SKM-1 (cell line): ENCODE measurements at regions not wholly inside any gene's neighbourhood (a gene's known extent, or its start where the extent isn't known, plus 50 kb on each side); places are given as distances from the start of the nearest gene placed in this dataset.

Experiments used
- DNase-seq: peaks from one replicate; lab custom pipeline; 2025; ENCODE audit not compliant: unreplicated experiment; lab: John Stamatoyannopoulos, UW

DNA sequence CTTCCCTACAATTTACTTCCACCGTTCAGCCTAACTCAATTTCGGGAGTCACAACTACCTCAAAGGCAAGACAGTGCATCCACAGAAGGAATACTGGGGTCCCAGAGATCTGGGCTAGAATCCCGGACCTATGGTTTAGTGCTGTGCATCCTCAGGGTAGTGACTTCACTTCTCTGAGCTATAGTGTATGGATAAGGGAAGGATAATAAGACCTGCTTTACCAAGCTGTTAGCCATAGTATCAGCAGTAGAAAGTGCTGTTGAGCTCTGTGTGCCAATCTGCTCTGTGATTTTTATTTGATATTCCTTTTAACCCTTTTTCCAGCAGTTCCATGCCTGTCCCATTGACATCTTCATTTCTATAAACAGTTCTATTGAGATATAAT, 1044.3 kb downstream of the BCL11B start:
- DNase-seq: no peak

DNA sequence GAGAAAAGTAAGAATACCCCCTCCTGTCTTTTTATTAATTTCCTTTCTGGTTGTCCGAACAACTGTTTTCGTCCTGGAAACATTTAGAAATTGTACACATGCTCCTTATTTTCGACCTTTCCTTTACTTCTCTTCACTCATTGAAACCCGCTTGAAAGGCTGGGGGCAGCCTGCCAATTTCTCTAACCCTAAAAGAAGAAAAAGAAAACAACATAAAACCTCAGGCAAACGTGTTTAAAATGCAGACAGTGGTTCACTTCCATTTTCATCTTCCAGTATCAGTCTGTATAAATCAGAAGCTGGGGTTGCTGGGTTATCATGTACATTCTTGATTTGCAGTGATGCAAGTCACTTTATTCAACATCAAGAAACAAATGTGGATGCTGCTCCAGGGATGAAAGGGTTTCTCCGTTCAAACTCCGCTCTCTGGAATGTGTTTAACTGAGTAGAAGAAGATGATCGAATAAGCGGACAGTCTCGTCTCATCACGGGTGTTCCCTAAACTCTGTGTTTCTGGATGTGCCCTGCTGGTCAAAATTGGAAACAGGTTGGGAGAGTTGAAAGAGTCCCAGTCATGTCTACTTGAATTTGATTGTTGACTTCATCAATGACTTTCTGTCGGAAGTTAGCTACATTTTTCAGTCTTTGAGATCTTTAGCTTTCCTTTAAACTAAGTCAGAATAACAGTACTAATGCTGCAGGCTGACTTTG, 1042.2 kb downstream of the BCL11B start:
- DNase-seq: no peak

DNA sequence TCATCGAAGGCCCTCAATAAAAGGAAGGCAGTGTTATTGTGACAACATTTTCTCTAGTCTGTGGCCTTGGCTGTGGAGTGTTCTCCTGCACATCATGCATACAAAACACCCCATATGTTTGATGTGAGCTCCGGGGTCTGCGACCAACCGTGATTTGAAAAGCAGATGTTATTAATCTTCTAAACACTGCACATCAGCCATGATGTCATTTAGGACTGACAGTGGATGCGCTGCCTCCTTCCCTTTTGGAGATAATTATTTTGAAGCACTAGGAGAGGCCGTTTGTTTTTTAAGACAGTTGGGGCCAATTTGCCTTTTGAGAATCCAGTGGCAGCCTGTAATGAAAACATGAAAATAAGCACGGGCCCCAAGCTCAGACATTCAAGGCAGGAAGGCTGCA, 1041.6 kb downstream of the BCL11B start:
- no peak for DNase-seq

DNA sequence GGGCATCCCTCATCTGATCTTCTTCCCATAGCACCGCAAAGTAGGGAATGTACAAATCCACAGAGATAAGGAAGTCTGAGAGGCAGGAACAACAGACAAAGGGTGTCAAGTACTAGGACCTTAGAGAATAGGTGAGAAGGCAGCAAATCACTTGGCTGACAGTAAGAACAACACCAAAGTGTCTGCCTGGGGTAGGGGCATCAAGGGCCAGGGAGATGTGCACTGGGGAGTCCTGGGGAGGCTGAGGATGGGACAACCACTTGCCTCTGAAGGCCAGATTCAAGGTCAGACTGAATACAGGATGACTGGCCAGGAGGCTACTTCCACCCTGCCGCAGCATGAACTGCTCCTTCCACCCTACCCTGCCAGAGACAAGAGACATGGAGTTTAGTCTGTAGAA, 1040.8 kb downstream of the BCL11B start:
- no peak for DNase-seq

DNA sequence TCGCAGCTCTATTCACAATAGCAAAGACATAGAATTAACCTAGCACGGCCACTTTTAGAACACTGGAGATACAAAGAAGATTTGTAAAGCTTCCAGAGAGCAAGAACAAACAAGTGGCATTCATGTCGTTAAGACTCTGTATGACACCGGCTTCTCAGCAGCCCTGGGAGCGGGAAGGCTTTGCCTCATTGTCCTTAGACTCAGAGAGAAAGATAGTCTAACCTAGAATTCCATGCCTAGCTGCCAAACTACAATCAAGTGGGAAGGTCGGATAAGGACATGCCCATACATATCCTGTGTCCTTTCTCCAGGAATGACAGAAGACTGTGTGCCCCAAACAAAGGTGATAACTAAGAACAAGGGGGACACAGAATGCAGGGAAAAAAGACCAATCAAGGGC, 1038.3 kb downstream of the BCL11B start:
- DNase-seq: no peak

DNA sequence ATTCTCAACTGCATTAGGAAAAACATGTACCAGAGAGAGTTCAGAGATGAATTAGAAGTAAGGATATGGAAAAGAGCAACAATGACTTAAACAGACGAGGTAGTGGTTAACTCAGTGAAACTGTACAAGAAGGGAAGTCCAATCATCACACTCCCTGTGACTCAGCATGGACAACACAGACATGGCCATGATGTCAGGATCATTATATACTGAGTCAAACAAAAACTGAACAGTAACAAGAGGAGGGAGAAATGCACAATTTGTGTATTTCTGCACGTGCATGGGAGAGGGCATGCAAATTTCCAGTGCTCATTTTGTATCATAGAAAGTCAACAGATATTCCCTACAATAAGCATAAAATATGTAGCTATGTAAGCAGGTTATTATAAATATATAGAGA, 1037.8 kb downstream of the BCL11B start:
- no peak for DNase-seq

DNA sequence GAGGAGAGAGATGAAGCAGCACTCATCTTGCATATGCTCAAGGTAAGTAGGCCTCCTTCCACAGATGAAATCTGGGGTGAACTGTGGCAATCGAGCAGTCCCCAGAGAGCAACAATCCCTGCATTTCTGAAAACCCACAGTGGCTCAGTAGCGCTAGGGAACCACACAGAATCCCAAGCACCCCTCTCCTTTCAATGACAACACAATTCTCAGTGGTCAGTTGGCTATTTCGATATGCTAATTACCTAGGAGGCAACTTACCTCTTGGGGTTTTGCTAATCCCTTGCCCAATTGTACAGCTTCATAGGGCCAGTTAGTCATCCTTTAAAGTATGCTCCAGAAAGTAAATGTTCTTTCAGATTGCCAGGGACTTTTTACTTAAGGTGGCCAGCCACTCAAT, 1035.7 kb downstream of the BCL11B start:
- no peak for DNase-seq

DNA sequence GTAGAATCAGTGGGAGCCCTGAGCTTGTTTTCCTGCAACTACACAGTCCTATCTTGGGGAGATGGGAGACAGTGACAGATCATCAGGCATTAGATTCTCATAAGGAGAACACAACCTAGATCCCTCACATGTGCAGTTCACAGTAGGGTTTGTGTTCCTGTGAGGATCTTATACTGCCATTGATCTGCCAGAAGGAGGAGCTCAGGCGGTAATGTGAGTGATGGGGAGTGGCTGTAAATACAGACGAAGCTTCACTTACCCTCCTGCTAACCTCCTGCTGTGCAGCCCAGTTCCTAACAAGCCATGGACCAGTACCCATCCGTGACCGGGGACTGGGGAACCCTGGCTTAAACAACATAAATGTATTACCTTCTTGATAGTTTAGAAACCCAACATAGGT, 1034.1 kb downstream of the BCL11B start:
- no peak for DNase-seq

DNA sequence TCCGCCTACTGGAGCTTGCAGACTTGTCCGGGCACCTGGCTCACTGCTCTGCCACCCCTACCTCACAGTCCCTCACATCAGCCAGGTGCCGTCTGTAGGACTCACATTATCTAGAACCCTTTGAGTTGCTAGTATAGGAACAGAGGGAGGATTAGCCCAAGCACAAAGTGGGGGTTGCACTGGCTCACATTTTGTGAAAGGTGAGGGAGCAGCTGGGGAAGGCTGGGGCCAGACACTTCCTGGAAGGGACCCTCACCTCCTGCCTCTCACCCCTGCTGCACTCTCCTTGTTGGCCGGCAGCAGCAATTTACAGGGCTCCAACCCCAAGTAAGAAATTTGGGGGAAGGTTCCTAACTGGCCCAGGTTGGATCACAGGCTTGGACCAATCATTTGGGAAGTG, 1031.6 kb downstream of the BCL11B start:
- DNase-seq: no peak

DNA sequence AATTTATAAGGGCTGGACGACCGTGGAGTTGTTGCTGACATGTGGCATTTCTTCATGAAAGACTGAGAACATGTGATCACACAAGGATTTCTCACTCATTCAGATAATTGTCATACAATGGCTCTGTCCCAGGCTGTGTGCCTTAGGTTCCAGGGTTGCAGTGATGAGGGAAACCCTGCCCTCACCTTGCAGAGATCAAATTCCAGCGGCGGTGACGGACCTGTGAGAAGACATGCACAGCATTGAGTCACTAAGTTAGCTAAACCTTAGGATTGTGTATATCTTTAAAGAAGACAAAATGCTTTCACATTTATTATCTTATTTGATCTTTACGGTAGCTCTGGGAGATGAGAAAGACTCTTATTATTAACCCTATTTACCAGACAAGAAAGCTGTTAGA, 1029.1 kb downstream of the BCL11B start:
- no peak for DNase-seq

DNA sequence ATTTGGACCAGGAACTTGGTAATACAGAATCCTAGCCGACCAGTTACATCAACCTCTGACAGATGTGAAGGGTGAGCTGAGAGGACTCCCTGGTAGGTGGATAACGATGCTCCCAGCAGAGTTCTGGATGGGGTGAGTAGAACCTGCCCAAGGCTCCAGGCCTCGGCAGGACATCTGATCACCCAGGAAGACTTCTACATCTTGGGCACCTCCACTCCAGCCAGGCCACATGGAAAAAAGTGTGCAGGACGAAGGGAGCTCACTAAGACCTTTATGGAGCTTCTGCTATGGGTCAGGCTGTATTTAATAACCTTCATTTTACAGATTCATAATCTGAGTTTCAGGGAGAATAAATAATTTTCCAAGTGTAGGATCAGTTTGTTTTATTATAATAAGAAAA, 1028.7 kb downstream of the BCL11B start:
- DNase-seq: no peak

DNA sequence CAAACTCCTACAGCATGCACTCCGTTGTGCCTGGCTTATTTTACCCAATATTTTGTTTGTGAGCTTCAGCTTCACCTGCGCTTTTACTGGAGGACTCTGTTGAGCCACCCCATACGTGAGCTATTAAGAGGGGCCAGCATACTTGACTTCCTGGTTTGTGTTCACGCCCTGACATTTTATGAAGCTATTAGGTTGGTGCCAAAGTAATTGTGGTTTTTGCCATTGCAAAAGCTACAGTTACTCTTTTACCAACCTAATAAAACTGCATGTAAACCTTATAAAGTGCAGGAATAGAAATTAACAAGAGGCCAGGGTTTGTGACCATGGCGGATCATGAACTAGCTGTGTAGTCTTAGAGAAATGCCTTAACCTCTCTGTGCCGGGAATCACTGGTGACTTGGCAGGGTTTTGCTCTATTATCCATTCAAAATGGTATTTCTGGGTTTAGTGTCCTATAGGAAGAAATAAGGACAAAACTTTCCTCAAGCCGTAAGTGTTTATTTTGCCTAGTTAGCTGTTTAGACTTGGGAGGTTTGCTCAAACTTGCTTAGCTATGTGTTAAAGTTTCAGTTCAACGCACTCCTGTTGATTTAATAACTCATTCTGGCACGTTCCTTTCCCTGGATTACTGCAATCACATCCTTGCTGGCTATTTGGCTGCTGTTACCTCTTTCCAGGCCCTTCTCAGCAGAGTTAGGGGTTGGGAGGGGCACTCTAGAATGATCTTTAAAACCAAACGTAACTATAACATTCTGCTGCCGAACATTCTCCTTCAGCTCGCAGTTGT, 1027.6 kb downstream of the BCL11B start:
- no peak for DNase-seq

DNA sequence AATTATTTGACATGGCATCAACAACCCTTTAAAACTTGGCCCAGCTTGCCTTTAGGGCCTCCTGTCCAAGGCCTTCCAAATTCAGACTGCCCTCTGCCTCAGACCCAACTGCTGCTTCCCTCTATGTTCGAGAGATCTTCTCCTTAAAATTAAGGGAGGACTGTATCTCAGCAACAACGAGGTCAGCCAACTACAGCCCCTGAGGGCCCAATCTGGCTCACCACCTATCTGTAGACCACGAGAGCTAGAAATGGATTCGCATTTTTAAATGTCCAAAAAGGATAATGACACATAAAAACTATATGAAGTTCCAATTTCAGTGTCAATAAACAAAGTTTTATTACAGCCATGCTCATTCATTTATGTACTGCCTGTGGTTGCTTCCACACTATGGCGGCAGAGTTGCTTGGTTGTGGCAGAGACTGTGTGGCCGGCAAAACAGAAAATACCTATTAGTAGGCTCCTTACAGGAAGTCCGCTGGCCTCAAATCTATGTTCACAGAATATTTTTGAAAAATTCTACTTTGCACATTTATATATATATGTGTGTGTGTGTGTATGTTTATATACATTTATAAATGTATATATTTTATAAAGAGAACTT, 1026.9 kb downstream of the BCL11B start:
- DNase-seq: no peak

DNA sequence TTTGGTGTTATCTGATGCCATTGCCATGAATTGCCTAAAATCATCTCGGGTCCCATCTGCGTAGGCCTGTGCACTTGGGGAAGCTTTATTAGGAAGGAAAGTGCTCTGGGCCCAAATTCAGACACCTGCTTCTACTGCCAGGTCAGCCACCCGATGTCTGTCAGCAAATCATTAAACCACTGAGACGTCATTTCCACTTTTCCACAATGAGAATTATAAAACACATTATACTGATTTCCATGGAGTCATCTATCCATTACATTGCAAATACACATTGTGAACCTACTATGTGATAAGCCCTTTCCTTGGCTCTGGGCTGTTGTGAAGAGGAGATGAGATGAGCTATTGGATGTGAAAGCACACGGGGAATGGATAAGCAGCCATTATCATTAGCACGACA, 1022.9 kb downstream of the BCL11B start:
- no peak for DNase-seq

DNA sequence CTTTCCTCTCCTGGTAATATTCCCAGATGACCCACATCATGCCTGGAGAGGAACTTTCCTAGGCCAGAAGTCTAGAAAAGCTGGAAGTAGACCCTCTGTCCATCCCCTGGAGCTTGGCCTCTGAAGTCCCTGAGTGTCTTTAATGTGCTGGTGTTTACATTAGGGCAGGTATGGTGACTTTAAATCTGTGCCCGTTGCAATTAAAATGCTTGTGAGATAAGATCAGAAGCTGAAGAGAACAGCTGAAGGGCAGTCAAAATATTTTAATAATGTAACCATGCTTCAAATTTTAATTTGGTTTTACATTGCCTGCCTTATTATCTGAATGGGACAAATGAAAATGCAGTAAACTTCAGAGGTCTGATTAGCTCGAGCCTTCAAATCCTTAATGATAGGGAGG, 1022.5 kb downstream of the BCL11B start:
- DNase-seq: no peak

DNA sequence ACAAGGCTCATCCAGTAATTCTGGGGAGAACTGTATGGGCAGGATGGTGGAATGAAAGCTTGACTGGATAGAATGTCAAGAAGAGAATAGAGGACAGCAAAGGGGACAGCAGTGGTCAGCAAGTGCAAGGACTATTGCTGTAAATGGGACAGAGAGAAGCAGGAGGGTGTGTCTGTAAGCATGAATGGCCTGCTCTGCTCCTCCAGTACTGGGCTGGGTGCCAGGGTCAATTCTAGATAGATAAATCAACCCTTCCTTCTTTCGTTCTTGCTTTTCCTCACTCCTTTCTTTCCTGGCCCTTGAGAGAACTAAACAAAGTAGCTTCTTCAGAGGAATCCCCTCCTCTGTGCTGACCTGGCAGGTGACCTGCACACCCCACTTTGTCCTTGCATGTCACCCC, 1019.2 kb downstream of the BCL11B start:
- DNase-seq: no peak

DNA sequence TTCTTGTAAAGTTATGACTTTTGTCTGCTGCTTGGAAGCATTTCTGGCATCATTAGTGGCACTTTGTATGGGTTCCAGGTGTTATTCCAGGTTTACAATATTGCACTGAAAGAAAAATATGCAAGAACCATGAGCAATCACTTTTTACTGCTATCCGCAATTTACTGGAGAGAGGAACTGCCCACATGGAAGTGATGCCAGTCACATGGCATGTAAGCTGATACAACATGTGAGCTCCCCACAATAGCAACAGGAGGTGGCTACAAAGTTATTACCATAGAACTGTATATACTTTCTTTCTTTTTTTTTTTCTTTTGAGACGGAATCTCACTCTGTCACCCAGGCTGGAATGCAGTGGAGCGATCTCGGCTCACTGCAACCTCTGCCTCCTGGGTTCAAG, 1012.1 kb downstream of the BCL11B start:
- no peak for DNase-seq

DNA sequence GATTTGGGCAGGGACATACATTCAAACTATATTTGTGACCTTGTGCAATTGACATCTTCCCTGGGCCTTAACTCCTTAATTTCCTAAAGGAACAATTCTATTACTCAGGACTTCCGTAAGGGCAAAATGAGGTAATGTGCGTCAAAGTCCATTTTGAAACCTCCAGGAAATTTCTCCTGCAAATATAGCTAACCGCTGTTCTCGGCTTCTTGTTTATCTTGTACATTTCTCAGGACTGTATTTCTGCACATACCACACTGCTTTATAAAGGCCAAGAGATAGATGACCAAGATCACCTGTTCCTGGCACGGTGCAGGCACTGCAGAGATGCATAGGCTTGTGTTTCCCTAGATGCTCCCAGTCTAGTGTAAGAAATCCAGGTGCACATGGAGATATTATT, 1009.4 kb downstream of the BCL11B start:
- no peak for DNase-seq

DNA sequence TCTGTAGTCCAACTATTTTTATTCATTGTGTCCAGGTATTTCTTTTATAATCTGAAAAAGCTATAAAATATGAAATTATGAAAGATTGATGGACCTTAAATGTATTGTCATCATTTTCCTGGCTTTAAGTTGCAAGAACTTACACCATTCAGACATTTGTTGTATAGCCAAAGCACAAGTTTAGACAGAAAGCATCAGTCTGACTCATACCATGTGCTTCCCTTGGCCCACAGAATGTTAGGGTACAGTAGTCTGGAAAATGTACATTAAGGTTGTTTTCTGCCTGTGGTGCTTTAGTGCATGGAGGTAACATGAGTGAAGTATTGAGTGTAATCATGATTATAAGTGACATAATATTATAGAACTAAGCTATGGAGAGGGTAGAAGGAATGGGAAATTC, 1002.5 kb downstream of the BCL11B start:
- DNase-seq: no peak

DNA sequence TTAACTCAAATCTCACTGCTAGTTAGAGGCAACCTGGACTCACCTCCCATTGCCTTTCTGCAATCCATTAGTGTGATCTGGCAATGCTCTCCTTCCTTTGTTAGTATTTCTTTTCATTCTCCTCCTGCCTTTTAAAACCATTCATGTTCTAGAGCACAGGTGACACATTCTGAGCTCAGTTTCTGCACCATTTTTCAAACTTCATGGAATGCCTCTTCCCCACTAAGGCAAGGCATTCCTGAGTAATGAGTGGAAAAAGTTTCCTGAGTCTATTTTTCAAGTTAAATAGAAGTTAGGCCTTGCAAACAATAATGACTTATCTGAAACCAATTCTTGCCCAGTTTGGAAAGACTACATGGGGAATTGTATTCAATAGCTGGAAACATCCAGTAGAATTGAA, 1001.8 kb downstream of the BCL11B start:
- DNase-seq: no peak

DNA sequence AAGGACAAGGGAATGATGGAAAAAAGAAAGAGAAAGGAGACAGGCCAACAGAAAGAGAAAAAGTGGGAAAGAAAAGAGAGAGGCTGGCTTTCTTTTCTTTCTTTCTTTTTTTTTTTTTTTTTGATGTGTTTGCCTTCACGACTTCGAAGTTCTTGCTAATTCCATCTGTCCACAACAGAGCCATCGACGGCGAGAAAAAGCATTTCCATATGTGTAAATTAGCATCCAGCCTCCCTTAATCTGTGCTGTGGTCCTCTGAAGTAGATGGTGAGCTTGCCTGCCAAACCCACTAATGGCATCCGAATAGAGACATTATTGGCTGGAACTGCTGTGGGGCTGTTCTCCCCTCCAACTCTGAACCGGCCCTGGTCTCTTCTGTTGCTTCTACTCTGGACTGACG, 997.4 kb downstream of the BCL11B start:
- DNase-seq: no peak

DNA sequence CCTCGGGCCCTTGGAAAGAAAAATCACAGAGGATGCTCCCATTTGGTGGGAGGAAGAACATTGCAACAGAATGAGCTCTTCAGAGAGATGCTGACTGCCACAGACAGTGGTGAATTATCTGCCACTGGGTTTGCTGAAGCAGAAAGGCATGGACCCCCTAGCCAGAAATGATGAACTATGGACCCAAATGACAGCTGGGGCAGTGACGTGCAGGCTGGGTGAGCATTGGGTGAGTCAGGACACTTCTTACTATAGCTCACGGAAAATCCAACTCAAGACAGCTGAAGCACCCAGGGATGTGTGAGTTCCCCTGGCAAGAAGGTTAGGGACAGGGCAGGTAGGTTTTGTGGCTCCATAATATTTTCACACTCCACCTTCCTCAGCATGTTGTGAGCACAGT, 993.2 kb downstream of the BCL11B start:
- DNase-seq: no peak
